ENCODE measurements at regions not wholly inside any gene's neighbourhood (a gene's known extent, or its start where the extent isn't known, plus 50 kb on each side); places are given as distances from the start of the nearest gene placed in this dataset.

DNA sequence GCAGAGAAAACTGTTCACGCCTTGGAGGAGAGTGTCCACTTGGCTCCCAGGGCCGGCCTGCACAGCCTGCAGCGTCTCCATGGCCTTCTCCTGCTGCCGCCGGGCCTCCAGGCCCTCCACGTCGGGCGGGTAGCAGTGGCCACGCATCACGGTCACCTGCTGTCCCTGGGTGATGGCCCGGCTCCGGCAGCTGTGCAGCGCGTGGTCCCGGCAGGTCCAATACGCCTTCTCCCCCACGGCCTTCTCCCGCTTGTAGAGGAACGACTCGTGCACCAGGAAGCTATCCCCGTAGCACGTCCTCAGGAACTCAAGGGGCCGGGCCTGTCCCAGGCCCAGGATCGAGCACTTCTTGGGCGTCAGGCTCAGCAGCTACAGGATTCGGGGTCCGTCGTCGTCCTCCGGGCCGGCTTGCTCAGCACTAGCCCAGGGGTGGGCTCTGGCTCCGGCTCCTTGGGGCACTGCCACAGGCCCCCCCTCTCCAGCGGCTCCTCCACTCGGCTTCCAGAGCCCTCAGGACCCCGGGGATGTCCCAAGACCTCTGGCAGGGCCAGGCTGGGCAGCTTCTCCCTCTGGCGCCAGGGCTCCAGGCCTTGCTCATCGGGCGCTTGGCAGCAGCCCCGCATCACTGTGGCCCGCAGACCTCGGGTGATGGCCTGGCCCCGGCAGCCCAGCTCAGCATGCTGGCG is 83.6 kb upstream of the FXR1 start:
- WGBS (ENCODE audit: insufficient coverage, insufficient read length) = no CpG with 5 or more reads among the region's 43 CpGs
- Histone ChIP-seq H3K36me3 (ENCODE audit: control insufficient read depth, insufficient read depth, low read length) (no peaks in the 10 kb centered on the region), H3K9me3 (ENCODE audit: control insufficient read depth, insufficient read depth, low read length) (no peaks in the 10 kb centered on the region), H3K27ac (ENCODE audit: low read length) (no peak overlapping the region), H3K4me1 (ENCODE audit: control insufficient read depth, insufficient read depth, low read length) (no peaks in the 10 kb centered on the region), H3K4me3 (ENCODE audit: low read length) (no peak overlapping the region), H3K27me3 (ENCODE audit: control insufficient read depth, insufficient read depth, low read length) (no peaks in the 10 kb centered on the region)
- no peak for DNase-seq (ENCODE audit: low read depth, low spot score)

DNA sequence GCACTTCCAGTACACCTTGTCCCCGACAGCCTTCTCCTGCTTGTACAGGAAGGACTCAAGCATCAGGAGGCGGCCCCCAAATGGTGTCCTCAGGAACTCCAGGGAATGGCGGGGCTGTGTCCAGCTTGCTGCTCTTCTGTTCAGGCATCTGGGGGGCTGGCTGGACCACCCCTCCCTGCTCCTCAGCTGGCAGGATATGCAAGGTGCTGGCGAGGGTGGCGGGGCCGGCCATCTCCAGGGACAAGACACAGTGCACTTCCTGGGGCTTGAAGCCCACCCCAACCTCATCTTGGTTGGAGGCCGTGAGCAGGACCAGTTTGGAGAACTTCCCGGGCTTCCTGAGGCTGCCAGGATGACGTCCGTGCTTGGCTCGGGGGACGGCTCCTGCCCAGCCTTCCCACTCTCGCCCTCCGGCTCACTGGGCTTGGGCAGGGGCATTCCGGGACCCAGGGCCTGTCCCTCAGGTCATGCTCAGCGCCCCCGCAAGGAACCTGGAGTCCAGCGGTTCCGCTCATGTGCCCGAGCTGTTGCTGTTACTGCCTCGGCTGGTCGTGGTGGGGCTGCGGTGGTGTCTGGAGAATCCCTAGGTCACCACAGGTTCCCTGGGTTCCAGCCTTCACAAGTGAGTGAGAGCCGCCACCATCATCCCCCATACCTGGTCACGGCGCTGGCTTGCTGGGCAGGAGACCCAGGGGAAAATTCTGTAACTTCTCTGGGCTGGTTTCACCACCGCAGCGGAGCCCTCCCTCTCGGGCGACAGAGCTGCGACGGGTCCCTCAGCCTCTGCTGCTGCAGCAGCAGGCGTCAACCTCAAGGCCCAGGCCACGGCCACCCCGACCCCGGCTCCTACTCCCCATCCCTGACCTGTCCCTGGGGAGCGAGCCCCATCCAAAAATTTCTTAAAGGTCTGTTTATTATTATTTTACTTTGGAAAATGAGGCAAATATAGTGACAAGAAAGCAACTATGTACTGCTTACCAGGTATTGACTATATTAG is 82.8 kb upstream of the FXR1 start:
- Histone ChIP-seq H3K9me3 (ENCODE audit: control insufficient read depth, insufficient read depth, low read length) (no peaks in the 10 kb centered on the region), H3K4me1 (ENCODE audit: control insufficient read depth, insufficient read depth, low read length) (no peaks in the 10 kb centered on the region), H3K4me3 (ENCODE audit: low read length) (no peak overlapping the region), H3K36me3 (ENCODE audit: control insufficient read depth, insufficient read depth, low read length) (no peaks in the 10 kb centered on the region), H3K27me3 (ENCODE audit: control insufficient read depth, insufficient read depth, low read length) (no peaks in the 10 kb centered on the region), H3K27ac (ENCODE audit: low read length) (no peak overlapping the region)
- no peak for DNase-seq (ENCODE audit: low read depth, low spot score)
- WGBS (ENCODE audit: insufficient coverage, insufficient read length) = no CpG with 5 or more reads among the region's 37 CpGs

DNA sequence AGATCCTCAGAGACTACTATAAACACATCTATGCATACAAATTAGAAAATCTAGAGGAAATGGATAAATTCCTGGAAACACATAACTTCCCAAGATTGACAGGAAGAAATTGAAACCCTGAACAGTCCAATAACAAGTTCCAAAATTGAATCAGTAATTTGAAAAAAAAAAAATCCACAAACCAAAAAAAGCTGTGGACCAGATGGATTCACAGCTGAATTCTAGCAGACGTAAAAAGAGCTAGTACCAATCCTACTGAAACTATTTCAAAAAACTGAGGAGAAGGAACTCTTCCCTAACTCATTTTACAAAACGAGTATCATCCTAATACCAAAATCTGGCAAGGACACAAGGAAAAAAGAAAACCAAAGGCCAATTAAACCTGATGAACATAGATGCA is 77.0 kb upstream of the FXR1 start:
- Histone ChIP-seq H3K9me3 (ENCODE audit: control insufficient read depth, insufficient read depth, low read length) (no peaks in the 10 kb centered on the region), H3K4me1 (ENCODE audit: control insufficient read depth, insufficient read depth, low read length) (no peaks in the 10 kb centered on the region), H3K27ac (ENCODE audit: low read length) (no peak overlapping the region), H3K4me3 (ENCODE audit: low read length) (no peak overlapping the region), H3K36me3 (ENCODE audit: control insufficient read depth, insufficient read depth, low read length) (no peaks in the 10 kb centered on the region), H3K27me3 (ENCODE audit: control insufficient read depth, insufficient read depth, low read length) (no peaks in the 10 kb centered on the region)
- WGBS (ENCODE audit: insufficient coverage, insufficient read length) = no CpG with 5 or more reads among the region's 2 CpGs
- no peak for DNase-seq (ENCODE audit: low read depth, low spot score)

DNA sequence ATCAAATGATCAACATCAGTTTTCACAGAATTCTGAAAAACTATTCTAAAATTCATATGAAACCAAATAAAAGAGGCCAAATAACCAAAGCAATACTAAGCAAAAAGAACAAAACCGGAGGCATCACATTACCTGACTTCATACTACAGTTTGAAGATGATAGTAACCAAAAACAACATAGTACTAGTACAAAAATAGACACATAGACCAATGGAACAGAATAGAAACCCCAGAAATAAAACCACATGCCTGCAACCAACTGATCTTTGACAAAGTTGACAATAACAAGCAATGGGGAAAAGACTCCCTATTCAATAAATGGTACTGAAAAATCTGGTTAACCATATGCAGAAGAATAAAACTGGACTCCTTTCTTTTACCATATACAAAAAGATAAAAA is 75.7 kb upstream of the FXR1 start:
- Histone ChIP-seq H3K27ac (ENCODE audit: low read length) (no peak overlapping the region), H3K36me3 (ENCODE audit: control insufficient read depth, insufficient read depth, low read length) (no peaks in the 10 kb centered on the region), H3K9me3 (ENCODE audit: control insufficient read depth, insufficient read depth, low read length) (no peaks in the 10 kb centered on the region; the same call in 1 of the 2 replicates), H3K4me1 (ENCODE audit: control insufficient read depth, insufficient read depth, low read length) (no peaks in the 10 kb centered on the region), H3K4me3 (ENCODE audit: low read length) (no peak overlapping the region), H3K27me3 (ENCODE audit: control insufficient read depth, insufficient read depth, low read length) (no peaks in the 10 kb centered on the region)
- no peak for DNase-seq (ENCODE audit: low read depth, low spot score)
- no CpG with 5 or more reads among the region's 1 CpG for WGBS (ENCODE audit: insufficient coverage, insufficient read length)

DNA sequence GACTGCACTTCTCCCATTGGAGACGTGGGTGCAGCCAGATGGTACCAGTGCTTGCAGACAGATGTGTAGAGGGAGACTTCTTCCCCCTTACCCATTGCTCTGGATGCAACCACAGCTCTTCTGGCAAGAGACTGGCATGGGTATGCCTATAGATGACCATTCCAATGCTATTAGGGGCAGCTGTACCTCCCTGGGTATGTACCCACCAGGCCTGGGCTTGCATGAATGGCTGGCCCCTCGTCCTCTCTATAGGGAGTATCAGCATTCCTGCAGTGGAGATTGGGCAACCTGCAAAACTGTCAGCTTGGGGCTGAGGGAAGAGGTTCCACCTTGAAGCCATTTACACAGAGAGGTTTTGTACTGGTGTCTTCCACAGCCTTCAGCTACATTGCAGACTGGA is 57.6 kb upstream of the FXR1 start:
- H3K36me3 ChIP-seq (ENCODE audit: control insufficient read depth, insufficient read depth, low read length) = no peaks in the 10 kb centered on the region
- no peaks in the 10 kb centered on the region for H3K27me3 ChIP-seq (ENCODE audit: control insufficient read depth, insufficient read depth, low read length)
- H3K9me3 ChIP-seq (ENCODE audit: control insufficient read depth, insufficient read depth, low read length) = no peaks in the 10 kb centered on the region
- peaks cover 3% of the 10 kb centered on the region; the same call in 1 of the 2 replicates for H3K4me1 ChIP-seq (ENCODE audit: control insufficient read depth, insufficient read depth, low read length)
- H3K4me3 ChIP-seq (ENCODE audit: low read length) = no peak overlapping the region
- no peak for DNase-seq (ENCODE audit: low read depth, low spot score)
- H3K27ac ChIP-seq (ENCODE audit: low read length) = no peak overlapping the region
- WGBS (ENCODE audit: insufficient coverage, insufficient read length) = no CpG with 5 or more reads among the region's 2 CpGs

DNA sequence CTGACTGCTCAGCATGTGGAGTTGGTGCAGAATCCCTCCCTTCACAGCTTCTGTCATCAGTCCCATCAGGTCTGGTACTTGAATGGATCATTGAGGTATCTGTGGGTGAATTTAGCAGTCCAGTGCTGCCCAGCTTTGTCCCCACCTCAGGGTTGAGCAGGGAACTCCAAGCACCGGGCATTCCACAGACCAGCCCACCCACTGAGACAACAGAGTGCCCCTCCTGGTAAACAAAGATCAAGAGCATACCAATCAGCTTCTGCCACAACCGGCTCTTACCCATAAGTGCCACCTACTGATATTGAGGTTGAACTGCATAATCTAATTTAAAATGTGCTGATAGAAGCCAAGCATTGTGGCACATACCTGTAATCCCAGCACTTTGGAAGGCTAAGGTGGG is 57.1 kb upstream of the FXR1 start:
- DNase-seq (ENCODE audit: low read depth, low spot score) = no peak
- H3K36me3 ChIP-seq (ENCODE audit: control insufficient read depth, insufficient read depth, low read length) = no peaks in the 10 kb centered on the region
- no peaks in the 10 kb centered on the region for H3K27me3 ChIP-seq (ENCODE audit: control insufficient read depth, insufficient read depth, low read length)
- H3K4me1 ChIP-seq (ENCODE audit: control insufficient read depth, insufficient read depth, low read length) = peaks cover 3% of the 10 kb centered on the region; the same call in 1 of the 2 replicates
- no CpG with 5 or more reads among the region's 2 CpGs for WGBS (ENCODE audit: insufficient coverage, insufficient read length)
- no peak overlapping the region for H3K4me3 ChIP-seq (ENCODE audit: low read length)
- H3K9me3 ChIP-seq (ENCODE audit: control insufficient read depth, insufficient read depth, low read length) = no peaks in the 10 kb centered on the region
- no peak overlapping the region for H3K27ac ChIP-seq (ENCODE audit: low read length)

DNA sequence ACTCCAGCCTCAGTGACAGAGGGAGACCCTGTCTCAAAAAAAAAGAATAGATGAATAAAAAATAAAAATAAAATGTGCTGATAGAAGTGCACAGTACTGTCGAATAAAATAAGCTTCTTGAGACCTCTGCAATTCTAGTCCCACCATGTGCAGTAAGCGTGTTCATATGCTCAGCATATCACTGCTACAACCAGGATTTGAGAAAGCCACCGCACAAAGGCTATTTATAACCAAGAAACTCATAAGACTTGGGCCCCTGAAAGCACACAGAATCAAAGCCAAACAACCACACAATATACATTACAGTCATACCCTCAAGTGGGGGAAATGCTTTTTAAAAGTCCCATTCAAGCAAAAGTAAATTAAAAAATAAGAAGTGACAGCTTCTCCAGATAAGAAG is 56.5 kb upstream of the FXR1 start:
- H3K9me3 ChIP-seq (ENCODE audit: control insufficient read depth, insufficient read depth, low read length) = no peaks in the 10 kb centered on the region
- no peak overlapping the region for H3K4me3 ChIP-seq (ENCODE audit: low read length)
- H3K27ac ChIP-seq (ENCODE audit: low read length) = no peak overlapping the region
- H3K27me3 ChIP-seq (ENCODE audit: control insufficient read depth, insufficient read depth, low read length) = no peaks in the 10 kb centered on the region
- no peaks in the 10 kb centered on the region for H3K36me3 ChIP-seq (ENCODE audit: control insufficient read depth, insufficient read depth, low read length)
- H3K4me1 ChIP-seq (ENCODE audit: control insufficient read depth, insufficient read depth, low read length) = peaks cover 3% of the 10 kb centered on the region; the same call in 1 of the 2 replicates
- WGBS (ENCODE audit: insufficient coverage, insufficient read length) = no CpG with 5 or more reads among the region's 3 CpGs
- DNase-seq (ENCODE audit: low read depth, low spot score) = no peak

DNA sequence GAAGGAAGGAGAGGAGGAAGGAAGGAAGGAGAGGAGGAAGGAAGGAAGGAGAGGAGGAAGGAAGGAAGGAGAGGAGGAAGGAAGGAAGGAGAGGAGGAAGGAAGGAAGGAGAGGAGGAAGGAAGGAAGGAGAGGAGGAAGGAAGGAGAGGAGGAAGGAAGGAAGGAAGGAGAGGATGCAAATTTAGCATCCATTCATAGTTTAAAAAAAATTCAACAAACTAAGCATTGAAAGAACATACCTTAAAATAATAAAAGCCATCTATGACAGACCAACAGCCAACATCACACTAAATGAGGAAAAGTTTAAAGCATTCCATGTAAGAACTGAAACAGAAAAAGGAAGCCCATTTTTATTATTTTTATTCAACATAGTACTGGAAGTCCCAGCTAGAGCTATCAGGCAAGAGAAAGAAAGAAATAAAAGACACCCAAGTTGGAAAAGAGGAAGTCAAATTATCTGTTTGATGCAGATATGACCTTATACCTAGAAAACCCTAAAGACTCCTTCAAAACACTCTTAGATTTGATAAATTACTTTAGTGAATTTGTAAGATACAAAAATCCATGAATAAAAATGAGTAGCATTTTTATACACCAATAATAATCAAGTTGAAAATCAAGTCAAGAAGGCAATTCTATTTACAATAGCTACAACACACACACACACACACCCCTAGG is 52.2 kb upstream of the FXR1 start:
- H3K4me1 ChIP-seq (ENCODE audit: control insufficient read depth, insufficient read depth, low read length) = no peaks in the 10 kb centered on the region
- no peak for DNase-seq (ENCODE audit: low read depth, low spot score)
- H3K27me3 ChIP-seq (ENCODE audit: control insufficient read depth, insufficient read depth, low read length) = no peaks in the 10 kb centered on the region
- no peaks in the 10 kb centered on the region for H3K9me3 ChIP-seq (ENCODE audit: control insufficient read depth, insufficient read depth, low read length)
- no peaks in the 10 kb centered on the region for H3K36me3 ChIP-seq (ENCODE audit: control insufficient read depth, insufficient read depth, low read length)
- no peak overlapping the region for H3K27ac ChIP-seq (ENCODE audit: low read length)
- H3K4me3 ChIP-seq (ENCODE audit: low read length) = no peak overlapping the region
